LNCaP clone FGC (cell line): ENCODE measurements at regions not wholly inside any gene's neighbourhood (a gene's known extent, or its start where the extent isn't known, plus 50 kb on each side); places are given as distances from the start of the nearest gene placed in this dataset.

Experiments
- DNase-seq: peaks from one replicate; pipeline ENCODE4 v3.0.0-alpha.2; 2011; ENCODE audit warnings: low read depth
- H3K4me3 ChIP-seq: 2 replicates; pipeline ENCODE4 v1.5.1; 2011; ENCODE audit warnings: mild to moderate bottlenecking, low read depth, low read length, control low read depth
- TF ChIP-seq, protein P1 (sequence below): IDR thresholded peaks from 2 replicates; pipeline ENCODE4 v1.5.1; 2012; ENCODE audit warnings: mild to moderate bottlenecking; ENCODE audit not compliant: control insufficient read depth, insufficient read depth; ENCODE audit errors: extremely low read depth

DNA sequence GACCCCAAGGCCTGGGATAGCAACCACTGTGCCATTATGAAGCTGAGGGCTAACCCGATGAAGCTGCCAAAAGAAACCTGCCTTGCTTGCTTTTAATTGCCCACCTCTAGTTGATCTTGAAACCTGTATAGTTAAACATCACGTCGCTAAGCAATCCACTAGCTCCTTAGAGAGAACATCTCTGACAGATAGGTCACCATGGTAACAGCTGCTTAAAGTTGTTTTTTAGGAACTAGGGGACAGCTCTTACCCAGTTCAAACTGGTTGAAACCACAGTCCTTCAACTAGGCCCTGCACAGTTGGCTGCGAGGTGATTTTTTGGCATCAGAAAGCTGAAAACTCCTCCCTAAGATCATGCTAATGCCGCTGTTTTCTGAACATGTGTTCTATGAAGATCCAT, 135.7 kb downstream of the EBLN2 start:
- TF ChIP-seq, protein P1, sequence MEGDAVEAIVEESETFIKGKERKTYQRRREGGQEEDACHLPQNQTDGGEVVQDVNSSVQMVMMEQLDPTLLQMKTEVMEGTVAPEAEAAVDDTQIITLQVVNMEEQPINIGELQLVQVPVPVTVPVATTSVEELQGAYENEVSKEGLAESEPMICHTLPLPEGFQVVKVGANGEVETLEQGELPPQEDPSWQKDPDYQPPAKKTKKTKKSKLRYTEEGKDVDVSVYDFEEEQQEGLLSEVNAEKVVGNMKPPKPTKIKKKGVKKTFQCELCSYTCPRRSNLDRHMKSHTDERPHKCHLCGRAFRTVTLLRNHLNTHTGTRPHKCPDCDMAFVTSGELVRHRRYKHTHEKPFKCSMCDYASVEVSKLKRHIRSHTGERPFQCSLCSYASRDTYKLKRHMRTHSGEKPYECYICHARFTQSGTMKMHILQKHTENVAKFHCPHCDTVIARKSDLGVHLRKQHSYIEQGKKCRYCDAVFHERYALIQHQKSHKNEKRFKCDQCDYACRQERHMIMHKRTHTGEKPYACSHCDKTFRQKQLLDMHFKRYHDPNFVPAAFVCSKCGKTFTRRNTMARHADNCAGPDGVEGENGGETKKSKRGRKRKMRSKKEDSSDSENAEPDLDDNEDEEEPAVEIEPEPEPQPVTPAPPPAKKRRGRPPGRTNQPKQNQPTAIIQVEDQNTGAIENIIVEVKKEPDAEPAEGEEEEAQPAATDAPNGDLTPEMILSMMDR, result no peak
- no peak overlapping the region for H3K4me3 ChIP-seq
- no peak for DNase-seq

DNA sequence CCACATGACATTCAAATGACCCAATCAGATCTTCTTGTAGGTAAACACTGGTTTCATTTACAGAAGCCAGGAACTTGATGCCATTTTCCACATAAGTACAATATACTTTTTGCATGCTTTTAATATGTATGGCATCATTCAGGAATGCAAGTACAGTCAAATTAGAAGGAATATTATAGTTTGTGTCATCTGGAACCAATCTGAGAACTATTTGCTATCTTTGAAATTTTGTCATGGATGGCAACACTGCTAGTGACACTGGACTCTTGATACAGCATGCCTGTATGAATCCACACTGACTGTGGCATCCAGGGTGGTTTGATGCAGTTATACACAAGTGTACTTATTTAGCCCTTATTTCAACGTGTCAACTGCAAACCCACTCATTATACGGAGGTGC, 141.6 kb downstream of the EBLN2 start:
- no peak for DNase-seq
- TF ChIP-seq, protein P1, result no peak
- no peak overlapping the region for H3K4me3 ChIP-seq

DNA sequence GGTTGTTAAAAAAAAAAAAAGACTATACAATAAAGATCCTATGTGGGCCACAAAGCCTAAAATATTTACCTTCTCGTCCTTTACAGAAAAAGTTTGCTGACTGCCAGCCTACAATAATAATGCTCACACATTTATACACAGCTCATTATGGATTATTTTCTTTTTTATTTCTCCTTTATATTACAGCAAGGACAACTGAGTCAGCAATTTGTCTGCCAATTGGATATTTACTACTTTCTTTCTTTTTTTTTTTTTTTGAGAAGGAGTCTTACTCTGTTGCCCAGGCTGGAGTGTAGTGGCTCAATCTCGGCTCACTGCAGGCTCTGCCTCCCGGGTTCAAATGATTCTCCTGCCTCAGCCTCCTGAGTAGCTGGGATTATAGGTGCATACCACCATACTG, 142.2 kb downstream of the EBLN2 start:
- TF ChIP-seq, protein P1, result no peak
- no peak overlapping the region for H3K4me3 ChIP-seq
- DNase-seq, result no peak

DNA sequence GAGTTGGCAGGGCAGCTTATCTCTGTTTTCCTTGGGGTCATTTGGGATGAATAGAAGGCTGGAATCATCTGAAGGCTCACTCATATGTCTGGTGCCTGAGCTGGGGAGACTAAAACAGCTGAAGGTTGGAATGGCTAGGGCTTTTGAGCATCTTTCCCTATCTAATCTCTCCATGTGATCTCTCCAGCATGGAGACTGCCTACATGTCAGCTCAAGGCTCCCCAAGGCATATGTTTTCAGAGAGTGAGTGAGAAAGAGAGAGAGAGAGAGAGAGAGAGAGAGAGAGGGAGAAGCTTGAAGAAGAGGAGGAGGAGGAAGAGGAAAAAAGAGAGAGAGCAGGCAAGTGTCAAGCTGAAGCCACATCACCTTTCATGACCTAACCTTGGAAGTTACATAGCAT, 143.4 kb downstream of the EBLN2 start:
- no peak overlapping the region for H3K4me3 ChIP-seq
- no peak for DNase-seq
- TF ChIP-seq, protein P1, result no peak

DNA sequence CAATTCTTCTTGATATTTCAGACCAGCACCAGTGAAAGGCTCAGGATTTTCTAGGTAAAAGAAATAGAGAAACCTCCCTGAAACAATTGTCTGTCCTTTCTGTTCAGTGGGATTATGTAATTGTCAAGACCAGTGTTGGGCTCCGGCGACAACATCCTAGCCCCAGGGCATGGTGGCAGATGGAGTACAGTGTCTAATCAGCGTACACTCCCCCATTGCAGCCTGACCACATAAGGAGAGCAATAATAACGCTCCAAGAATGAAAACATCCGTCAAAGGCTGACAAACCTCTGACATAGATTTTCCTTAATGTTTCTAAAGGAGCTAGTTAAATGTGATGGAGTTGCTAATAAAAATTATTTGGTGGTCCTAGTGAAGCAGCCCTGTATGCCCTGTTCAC, 144.6 kb downstream of the EBLN2 start:
- H3K4me3 ChIP-seq, result no peak overlapping the region
- no peak for DNase-seq
- TF ChIP-seq, protein P1, result no peak

DNA sequence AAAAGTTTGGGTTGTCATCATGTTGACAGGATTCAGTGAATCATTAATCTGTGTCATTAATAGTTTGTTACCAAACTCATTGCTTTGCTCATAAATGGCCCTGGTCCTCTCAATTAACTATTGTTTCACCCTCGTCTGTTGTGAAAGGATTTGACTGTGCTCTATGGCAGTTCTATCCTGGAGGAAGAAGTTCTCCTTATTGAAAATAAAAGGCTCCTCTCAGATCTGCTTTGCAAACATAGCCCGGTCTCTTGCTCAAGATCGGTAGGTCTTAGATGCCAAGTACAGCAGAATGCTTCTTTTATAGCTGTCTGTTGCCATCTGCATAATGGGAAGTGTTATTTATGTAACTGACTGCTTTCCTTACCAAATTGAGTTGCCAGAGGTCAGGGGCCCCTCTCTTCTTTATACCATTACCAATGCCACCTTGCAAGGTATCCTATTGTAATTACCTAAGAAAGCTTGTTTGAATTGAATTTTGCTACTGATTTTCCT, 146.5 kb downstream of the EBLN2 start:
- H3K4me3 ChIP-seq, result no peak overlapping the region
- TF ChIP-seq, protein P1, result no peak
- no peak for DNase-seq

DNA sequence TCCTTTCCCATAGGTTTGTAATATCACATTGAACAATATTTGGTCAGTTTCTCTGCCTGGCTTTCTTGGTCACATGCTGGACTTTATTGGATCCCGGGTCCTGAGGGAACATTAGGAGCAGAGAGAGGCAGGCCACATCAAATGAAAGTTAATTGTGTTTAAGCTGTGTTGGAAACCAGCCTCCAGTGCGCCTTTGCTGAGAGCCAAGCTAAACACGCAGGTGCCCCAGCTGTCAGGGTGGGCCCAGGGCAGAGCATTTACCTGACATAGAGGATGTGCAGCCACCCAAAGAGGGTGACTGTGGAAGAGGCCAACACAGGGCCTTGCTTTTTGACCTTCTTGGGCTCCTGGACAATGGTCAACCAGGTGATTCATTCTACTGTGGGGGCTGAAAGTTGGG, 149.3 kb downstream of the EBLN2 start:
- DNase-seq, result no peak
- no peak overlapping the region for H3K4me3 ChIP-seq

More for the DNA sequence above, 149.3 kb downstream of the EBLN2 start:
- TF ChIP-seq, protein P1, result no peak
